IMR-90 (cell line): ENCODE measurements at regions not wholly inside any gene's neighbourhood (a gene's known extent, or its start where the extent isn't known, plus 50 kb on each side); places are given as distances from the start of the nearest gene placed in this dataset.

Source experiments
- ATAC-seq: fragments of 200-7000 bp; cut with Tn5 transposase; 2 replicates; pipeline ENCODE4 v1.9.1; 2020; ENCODE audit warnings: low read depth, mild to moderate bottlenecking, moderate library complexity
- BruUV-seq: library from RNA; stranded (reverse); fragments of 400-500 nt; replicated peaks from 2 replicates; lab custom pipeline; 2021; lab: Mats Ljungman, UMichigan
- CTCF ChIA-PET: fragments of 300-600 bp; formaldehyde crosslinking; extraction: SDS; loops from one replicate; lab custom pipeline; 2021; ENCODE audit warnings: antibody characterized with exemption; lab: Yijun Ruan, JAX
- POLR2A ChIA-PET: fragments of 300-600 bp; sonication (Branson Sonifier 250); formaldehyde crosslinking; loops from one replicate; lab custom pipeline; 2022; ENCODE audit warnings: antibody characterized with exemption; ENCODE audit not compliant: unreplicated experiment; lab: Charles Lee
- DNase-seq: peaks from one replicate; pipeline ENCODE4 v3.0.0; 2013
- H2AFZ ChIP-seq: replicated peaks from 2 replicates; pipeline ENCODE3; 2013; ENCODE audit warnings: low read length, mild to moderate bottlenecking; ENCODE audit not compliant: poor library complexity
- H2AK5ac ChIP-seq: 2 replicates; pipeline ENCODE4 v1.6.1; 2013; ENCODE audit warnings: low read depth, low read length, inconsistent platforms
- H2AK9ac ChIP-seq: replicated peaks from 2 replicates; pipeline ENCODE3; 2013; ENCODE audit warnings: mild to moderate bottlenecking, low read depth, low read length, moderate library complexity; ENCODE audit not compliant: poor library complexity
- H2BK120ac ChIP-seq: 2 replicates; pipeline ENCODE4 v1.6.1; 2013; ENCODE audit warnings: low read depth, low read length, inconsistent platforms
- H2BK15ac ChIP-seq: 3 replicates; pipeline ENCODE4 v1.6.1; 2013; ENCODE audit warnings: low read depth, low read length, inconsistent platforms
- H2BK20ac ChIP-seq: 2 replicates; pipeline ENCODE4 v1.6.1; 2013; ENCODE audit warnings: low read depth, mild to moderate bottlenecking, inconsistent platforms, low read length, moderate library complexity
- H2BK5ac ChIP-seq: 2 replicates; pipeline ENCODE4 v1.6.1; 2013; ENCODE audit warnings: mild to moderate bottlenecking, low read depth, low read length, inconsistent platforms; ENCODE audit not compliant: poor library complexity, severe bottlenecking
- H3K14ac ChIP-seq: replicated peaks from 2 replicates; pipeline ENCODE4 v1.6.1; 2013; ENCODE audit warnings: low read depth, low read length, inconsistent platforms
- H3K18ac ChIP-seq: 2 replicates; pipeline ENCODE4 v1.6.1; 2013; ENCODE audit warnings: low read depth, low read length, control low read depth
- H3K23ac ChIP-seq: 2 replicates; pipeline ENCODE4 v1.6.1; 2013; ENCODE audit warnings: low read depth, low read length, inconsistent platforms
- H3K27ac ChIP-seq: 2 replicates; pipeline ENCODE4 v1.5.1; 2013; ENCODE audit warnings: mild to moderate bottlenecking, control low read depth, low read length; ENCODE audit not compliant: insufficient read depth
- H3K27me3 ChIP-seq: 2 replicates; pipeline ENCODE4 v1.6.1; 2013; ENCODE audit warnings: low read length; ENCODE audit not compliant: control insufficient read depth, insufficient read depth
- H3K36me3 ChIP-seq: 2 replicates; pipeline ENCODE4 v1.6.1; 2013; ENCODE audit warnings: low read length, mixed read lengths; ENCODE audit not compliant: control insufficient read depth, insufficient read depth
- H3K4ac ChIP-seq: 2 replicates; pipeline ENCODE4 v1.6.1; 2013; ENCODE audit warnings: low read depth, low read length, inconsistent platforms
- H3K4me1 ChIP-seq: 2 replicates; pipeline ENCODE4 v1.6.1; 2013; ENCODE audit warnings: low read length, mixed read lengths; ENCODE audit not compliant: control insufficient read depth, insufficient read depth
- H3K4me2 ChIP-seq: 2 replicates; pipeline ENCODE4 v1.6.1; 2013; ENCODE audit warnings: low read depth, mild to moderate bottlenecking, control low read depth, low read length, moderate library complexity
- H3K4me3 ChIP-seq: 2 replicates; pipeline ENCODE4 v1.5.1; 2013; ENCODE audit warnings: low read depth, mild to moderate bottlenecking, control low read depth, low read length, moderate library complexity; ENCODE audit not compliant: insufficient read depth
- H3K56ac ChIP-seq: 2 replicates; pipeline ENCODE4 v1.6.1; 2013; ENCODE audit warnings: low read length, inconsistent platforms; ENCODE audit not compliant: insufficient read depth; ENCODE audit errors: extremely low read depth
- H3K79me1 ChIP-seq, 2 experiments: 2 replicates each; pipeline ENCODE4 v1.6.1; 2013; ENCODE audit warnings: low read length in 2 of 2, inconsistent platforms in 1 of 2, low read depth in 1 of 2
- H3K9ac ChIP-seq: 2 replicates; pipeline ENCODE4 v1.6.1; 2013; ENCODE audit warnings: low read depth, low read length, control low read depth
- H3K9me1 ChIP-seq: 2 replicates; pipeline ENCODE4 v1.6.1; 2013; ENCODE audit warnings: low read length, inconsistent platforms; ENCODE audit not compliant: insufficient read depth
- H3K9me3 ChIP-seq: 2 replicates; pipeline ENCODE4 v1.6.1; 2013; ENCODE audit warnings: low read length; ENCODE audit not compliant: control insufficient read depth, insufficient read depth
- H4K20me1 ChIP-seq: 2 replicates; pipeline ENCODE4 v1.6.1; 2013; ENCODE audit warnings: low read length, inconsistent platforms; ENCODE audit not compliant: insufficient read depth
- H4K5ac ChIP-seq: 2 replicates; pipeline ENCODE4 v1.6.1; 2013; ENCODE audit warnings: mild to moderate bottlenecking, low read depth, low read length, control low read depth
- H4K8ac ChIP-seq, 2 experiments: 2 replicates each; pipeline ENCODE4 v1.6.1; 2013; ENCODE audit warnings: low read depth in 2 of 2, low read length in 2 of 2, control low read depth in 1 of 2, inconsistent platforms in 1 of 2
- H4K91ac ChIP-seq: 2 replicates; pipeline ENCODE4 v1.6.1; 2013; ENCODE audit warnings: low read depth, low read length, inconsistent platforms; ENCODE audit not compliant: insufficient read depth
- BHLHE40 ChIP-seq: fragments of 150-350 bp; IDR thresholded peaks from 2 replicates; pipeline ENCODE4 v1.6.1; 2016; ENCODE audit warnings: mild to moderate bottlenecking, low read depth, low read length
- CEBPB ChIP-seq: IDR thresholded peaks from 2 replicates; pipeline ENCODE4 v1.6.1; 2012; ENCODE audit warnings: low read depth, low read length, improper control_type of control experiment
- CHD1 ChIP-seq: IDR thresholded peaks from 2 replicates; pipeline ENCODE4 v1.6.1; 2012; ENCODE audit warnings: low read depth, low read length, improper control_type of control experiment
- CTCF ChIP-seq: conservative IDR thresholded peaks from 2 replicates; pipeline ENCODE4 v1.5.1; 2012; ENCODE audit warnings: mild to moderate bottlenecking, low read depth, low read length, improper control_type of control experiment
- ELK1 ChIP-seq: fragments of 150-350 bp; IDR thresholded peaks from 2 replicates; pipeline ENCODE4 v1.6.1; 2016; ENCODE audit warnings: low read depth, mild to moderate bottlenecking, low read length, moderate library complexity, borderline replicate concordance
- FOS ChIP-seq: fragments of 150-350 bp; IDR thresholded peaks from 2 replicates; pipeline ENCODE4 v1.6.1; 2016; ENCODE audit warnings: low read depth, low read length
- MAFK ChIP-seq: IDR thresholded peaks from 2 replicates; pipeline ENCODE4 v1.6.1; 2012; ENCODE audit warnings: low read depth, low read length, improper control_type of control experiment
- MAZ ChIP-seq: IDR thresholded peaks from 2 replicates; pipeline ENCODE4 v1.6.1; 2012; ENCODE audit warnings: low read depth, mild to moderate bottlenecking, low read length, improper control_type of control experiment, moderate library complexity, borderline replicate concordance
- MXI1 ChIP-seq: IDR thresholded peaks from 2 replicates; pipeline ENCODE4 v1.6.1; 2012; ENCODE audit warnings: low read depth, mild to moderate bottlenecking, low read length, moderate library complexity, borderline replicate concordance
- NFE2L2 ChIP-seq: fragments of 150-350 bp; IDR thresholded peaks from 2 replicates; pipeline ENCODE4 v1.6.1; 2016; ENCODE audit warnings: low read depth, mild to moderate bottlenecking, low read length
- POLR2A ChIP-seq: IDR thresholded peaks from 2 replicates; pipeline ENCODE4 v1.6.1; 2012; ENCODE audit warnings: mild to moderate bottlenecking, low read depth, low read length
- RAD21 ChIP-seq: IDR thresholded peaks from 2 replicates; pipeline ENCODE4 v1.6.1; 2012; ENCODE audit warnings: low read length, improper control_type of control experiment
- RFX5 ChIP-seq: IDR thresholded peaks from 2 replicates; pipeline ENCODE4 v1.8.0; 2012; ENCODE audit warnings: low read depth, mild to moderate bottlenecking, low read length, moderate library complexity
- SMC3 ChIP-seq: fragments of 150-350 bp; IDR thresholded peaks from 2 replicates; pipeline ENCODE4 v1.6.1; 2016; ENCODE audit warnings: low read depth, mild to moderate bottlenecking, antibody characterized with exemption, low read length, moderate library complexity
- USF2 ChIP-seq: fragments of 150-350 bp; IDR thresholded peaks from 2 replicates; pipeline ENCODE4 v1.6.1; 2017; ENCODE audit warnings: mild to moderate bottlenecking, antibody characterized with exemption, low read length, low read depth
- WGBS, 2 experiments: methylation state at CpG; one replicate each; pipeline versions ENCODE4 v1.1.5 to v1.1.7; 2013; ENCODE audit warnings: missing lambda C conversion rate in 2 of 2; ENCODE audit not compliant: insufficient read length in 1 of 2; ENCODE audit errors: extremely low coverage in 2 of 2; 5-methylcytosine and 5-hydroxymethylcytosine counted together
- dilution Hi-C: fragments of 300-500 bp; cut with HindIII; formaldehyde crosslinking; loops from one replicate; pipeline ENCODE4 v1.14.3; 2018; ENCODE audit warnings: low sequenced_read_pairs; ENCODE audit not compliant: unreplicated experiment
- in situ Hi-C: fragments of 300-500 bp; cut with MboI; formaldehyde crosslinking; loops from 3 replicates; pipeline ENCODE4 v1.14.3; 2019; ENCODE audit warnings: low sequenced_read_pairs, inconsistent platforms, mixed read lengths
- intact Hi-C: fragments of 100-400 bp; cut with micrococcal nuclease; formaldehyde crosslinking; loops from 2 replicates; pipeline ENCODE4 v1.10.0; 2022

- Histone ChIP-seq H3K36me3 (no peaks in the 10 kb centered on the region), H3K23ac (no peak overlapping the region), H3K9ac (no peak overlapping the region), H3K14ac (no peak overlapping the region), H2AFZ (no peak overlapping the region), H4K20me1 (no peaks in the 10 kb centered on the region), H2AK5ac (no peak overlapping the region), H3K27me3 (peaks cover 2% of the 10 kb centered on the region; the same call in 1 of the 2 replicates), H2BK20ac (no peak overlapping the region), H2BK5ac (no peak overlapping the region), H3K9me3 (no peaks in the 10 kb centered on the region), H3K4me1 (no peaks in the 10 kb centered on the region), H2AK9ac (no peak overlapping the region), H3K18ac (no peak overlapping the region), H3K56ac (no peak overlapping the region), H3K9me1 (no peaks in the 10 kb centered on the region), H4K8ac (no peak overlapping the region), H3K4me3 (no peak overlapping the region), H3K4ac (no peak overlapping the region), H4K5ac (no peak overlapping the region), H3K4me2 (no peak overlapping the region), H2BK15ac (no peak overlapping the region), H3K79me1 (no peaks in the 10 kb centered on the region), H4K91ac (no peak overlapping the region), H2BK120ac (no peak overlapping the region), H3K27ac (no peak overlapping the region)
- POLR2A ChIA-PET, result no interaction called here
- TF ChIP-seq NFE2L2, result no peak
- TF ChIP-seq USF2, result no peak
- TF ChIP-seq CHD1, result no peak
- no peak for TF ChIP-seq MAZ
- TF ChIP-seq CEBPB, result no peak
- no peak for TF ChIP-seq RFX5
- no peak for TF ChIP-seq MXI1
- no peak for TF ChIP-seq FOS
- no peak for TF ChIP-seq RAD21
- TF ChIP-seq MAFK, result no peak
- TF ChIP-seq POLR2A, result no peak
- TF ChIP-seq ELK1, result no peak
- no peak for TF ChIP-seq CTCF
- no peak for TF ChIP-seq BHLHE40
- TF ChIP-seq SMC3, result no peak
- intact Hi-C loops, result no loop called here
- dilution Hi-C loops, result no loop called here
- WGBS, 2 experiments, result 83% methylated on average over 1 of the region's 2 CpGs; no CpG with 5 or more reads in 1 of the 2 experiments
- ATAC-seq (no peak), DNase-seq (no peak)
- in situ Hi-C loops, result no loop called here
- no TSS peak for BruUV-seq
- CTCF ChIA-PET, result no interaction called here
Observed at GRCh38 chrX:16282209-16282608, 114.9 kb downstream of the MAGEB17 start.
